Stomach (tissue), 4 donors: ENCODE measurements at regions not wholly inside any gene's neighbourhood (a gene's known extent, or its start where the extent isn't known, plus 50 kb on each side); places are given as distances from the start of the nearest gene placed in this dataset.

Experiments used
- CTCF ChIP-seq, 7 experiments: fragments of 450-650 bp in 4 of 7; fragments of 200-600 bp in 3 of 7; sonication (generic) in 3 of 7; IDR thresholded peaks; one replicate each; pipeline ENCODE4 v1.5.1; 2016 to 2019; ENCODE audit warnings: antibody characterized with exemption in 7 of 7, control low read depth in 2 of 7, mild to moderate bottlenecking in 1 of 7
- POLR2A ChIP-seq, 4 donors: fragments of 450-650 bp; IDR thresholded peaks; one replicate each; pipeline ENCODE4 v1.6.1; 2016; ENCODE audit warnings: antibody characterized with exemption in 4 of 4, control low read depth in 2 of 4, mild to moderate bottlenecking in 1 of 4, moderate library complexity in 1 of 4
- POLR2AphosphoS5 ChIP-seq, 3 donors: sonication (generic); formaldehyde crosslinking; IDR thresholded peaks; one replicate each; pipeline ENCODE4 v1.6.1; 2016; ENCODE audit warnings: antibody characterized with exemption in 3 of 3

GRCh38 chr10:128432423-128432822 lies 306.2 kb upstream of the MKI67 start:
- TF ChIP-seq CTCF (IDR thresholded peaks at IDR 0.05), result no peak
- no peak for TF ChIP-seq POLR2AphosphoS5 (IDR thresholded peaks at IDR 0.05)
- no peak for TF ChIP-seq POLR2A (IDR thresholded peaks at IDR 0.05)
